ENCODE measurements at regions not wholly inside any gene's neighbourhood (a gene's known extent, or its start where the extent isn't known, plus 50 kb on each side); places are given as distances from the start of the nearest gene placed in this dataset.
A peak's percentile ranks its signal among the peaks of the same experiment; 100 is the strongest.

GRCh38 chr7:68610701-68611100 lies 987.6 kb upstream of the AUTS2 start:
- no peaks in the 10 kb centered on the region for H3K36me3 ChIP-seq
- H3K27ac ChIP-seq (replicated peaks in 1 of 4), result no peak overlapping the region
- H3K4me3 ChIP-seq, result no peak overlapping the region
- H3K4me1 ChIP-seq, result no peaks in the 10 kb centered on the region
- H3K9me3 ChIP-seq, result peaks cover 0 to 22% (median 17%) of the 10 kb centered on the region in 4 donors
- TF ChIP-seq POLR2A (IDR thresholded peaks at IDR 0.05; ENCODE audit: low read depth) (no peak), POLR2AphosphoS5 (IDR thresholded peaks at IDR 0.05) (no peak), CTCF (IDR thresholded peaks at IDR 0.05) (no peak), EP300 (IDR thresholded peaks at IDR 0.05) (no peak)
- no peak for DNase-seq (ENCODE audit: extremely low spot score)
- WGBS, result 92% methylated on average over 1 of the region's 1 CpG
- H3K27me3 ChIP-seq, result no peaks in the 10 kb centered on the region
- intact Hi-C loops (cut with DNase I), result no loop called here

- intact Hi-C loops (cut with DNase I), result no loop called here
- Histone ChIP-seq H3K27me3 (no peaks in the 10 kb centered on the region), H3K9me3 (peaks cover 0 to 31% (median 15%) of the 10 kb centered on the region in 4 donors), H3K4me3 (no peak overlapping the region), H3K27ac (replicated peaks in 1 of 4) (no peak overlapping the region), H3K36me3 (no peaks in the 10 kb centered on the region), H3K4me1 (no peaks in the 10 kb centered on the region)
- no peak for DNase-seq (ENCODE audit: extremely low spot score)
- WGBS, result 70% methylated on average over 6 of the region's 6 CpGs
- TF ChIP-seq EP300 (IDR thresholded peaks at IDR 0.05), result no peak
- no peak for TF ChIP-seq POLR2AphosphoS5 (IDR thresholded peaks at IDR 0.05)
- TF ChIP-seq CTCF (IDR thresholded peaks at IDR 0.05), result no peak
- TF ChIP-seq POLR2A (IDR thresholded peaks at IDR 0.05; ENCODE audit: low read depth), result no peak
Measured at GRCh38 chr7:68613405-68613804, 984.9 kb upstream of the AUTS2 start.

- peaks cover 0 to 26% (median 11%) of the 10 kb centered on the region in 4 donors for H3K9me3 ChIP-seq
- peaks cover 0 to 2% (median under 1%) of the 10 kb centered on the region in 4 donors for H3K4me1 ChIP-seq
- DNase-seq (ENCODE audit: extremely low spot score), result no peak
- intact Hi-C loops (cut with DNase I), result no loop called here
- WGBS, result 23% methylated on average over 4 of the region's 4 CpGs
- H3K27ac ChIP-seq (replicated peaks in 1 of 4), result no peak overlapping the region
- H3K27me3 ChIP-seq, result no peaks in the 10 kb centered on the region
- H3K4me3 ChIP-seq, result no peak overlapping the region
- TF ChIP-seq EP300 (IDR thresholded peaks at IDR 0.05) (no peak), POLR2A (IDR thresholded peaks at IDR 0.05; ENCODE audit: low read depth) (no peak), POLR2AphosphoS5 (IDR thresholded peaks at IDR 0.05) (no peak), CTCF (IDR thresholded peaks at IDR 0.05) (no peak)
- H3K36me3 ChIP-seq, result no peaks in the 10 kb centered on the region
Measured at GRCh38 chr7:68613897-68614296, 984.4 kb upstream of the AUTS2 start.

GRCh38 chr7:68619526-68619925 lies 978.7 kb upstream of the AUTS2 start:
- H3K4me1 ChIP-seq, result peaks cover 0 to 6% (median 5%) of the 10 kb centered on the region in 4 donors
- TF ChIP-seq POLR2AphosphoS5 (IDR thresholded peaks at IDR 0.05), result no peak
- no peak for TF ChIP-seq POLR2A (IDR thresholded peaks at IDR 0.05; ENCODE audit: low read depth)
- TF ChIP-seq EP300 (IDR thresholded peaks at IDR 0.05), result no peak
- TF ChIP-seq CTCF (IDR thresholded peaks at IDR 0.05), result no peak
- peak; percentile 29 for DNase-seq (ENCODE audit: extremely low spot score)
- H3K9me3 ChIP-seq, result peaks cover 0 to 25% (median 11%) of the 10 kb centered on the region in 4 donors
- intact Hi-C loops (cut with DNase I), result no loop called here
- H3K27ac ChIP-seq (replicated peaks in 1 of 4), result no peak overlapping the region
- no peaks in the 10 kb centered on the region for H3K27me3 ChIP-seq
- H3K4me3 ChIP-seq, result no peak overlapping the region
- H3K36me3 ChIP-seq, result no peaks in the 10 kb centered on the region
- WGBS, result 71% methylated on average over 3 of the region's 3 CpGs

GRCh38 chr7:68622500-68622899 lies 975.8 kb upstream of the AUTS2 start:
- 86% methylated on average over 3 of the region's 3 CpGs for WGBS
- no peaks in the 10 kb centered on the region for H3K27me3 ChIP-seq
- no peaks in the 10 kb centered on the region for H3K36me3 ChIP-seq
- peaks cover 0 to 6% (median 5%) of the 10 kb centered on the region in 4 donors for H3K4me1 ChIP-seq
- intact Hi-C loops (cut with DNase I), result no loop called here
- H3K9me3 ChIP-seq, result peaks cover 0 to 4% (median 0%) of the 10 kb centered on the region in 4 donors
- DNase-seq (ENCODE audit: extremely low spot score), result peak; percentile 29
- no peak overlapping the region for H3K4me3 ChIP-seq
- TF ChIP-seq POLR2AphosphoS5 (IDR thresholded peaks at IDR 0.05), result no peak
- TF ChIP-seq CTCF (IDR thresholded peaks at IDR 0.05), result no peak
- TF ChIP-seq POLR2A (IDR thresholded peaks at IDR 0.05; ENCODE audit: low read depth), result no peak
- no peak for TF ChIP-seq EP300 (IDR thresholded peaks at IDR 0.05)
- H3K27ac ChIP-seq (replicated peaks in 1 of 4), result no peak overlapping the region

All from esophagus muscularis mucosa (tissue), 4 donors.